Panc1 (cell line): ENCODE measurements at regions not wholly inside any gene's neighbourhood (a gene's known extent, or its start where the extent isn't known, plus 50 kb on each side); places are given as distances from the start of the nearest gene placed in this dataset.

Experiments
- ATAC-seq: fragments of 200-7000 bp; cut with Tn5 transposase; 2 replicates; pipeline ENCODE4 v1.9.1; 2020; ENCODE audit warnings: mild to moderate bottlenecking, moderate library complexity
- BruUV-seq: library from RNA; stranded (reverse); fragments of 400-500 nt; replicated peaks from 2 replicates; lab custom pipeline; 2021; lab: Mats Ljungman, UMichigan
- CTCF ChIA-PET: fragments of 300-600 bp; sonication (Branson Sonifier 250); formaldehyde crosslinking; loops from one replicate; lab custom pipeline; 2022; ENCODE audit warnings: antibody characterized with exemption; lab: Charles Lee
- POLR2A ChIA-PET: fragments of 300-600 bp; sonication (Branson Sonifier 250); formaldehyde crosslinking; loops from one replicate; lab custom pipeline; 2022; ENCODE audit warnings: antibody characterized with exemption; lab: Charles Lee
- DNase-seq: peaks from one replicate; pipeline ENCODE4 v3.0.0-alpha.2; 2010; ENCODE audit warnings: low read depth, low spot score
- H3K27ac ChIP-seq: 2 replicates; pipeline ENCODE4 v1.5.1; 2011; ENCODE audit warnings: mild to moderate bottlenecking, low read length, inconsistent platforms
- H3K27me3 ChIP-seq: fragments of 200-500 bp; sonication (Bioruptor generic); 2 replicates; pipeline ENCODE4 v1.6.0; 2014; ENCODE audit warnings: low read length, inconsistent platforms; ENCODE audit not compliant: control insufficient read depth, insufficient read depth
- H3K36me3 ChIP-seq: fragments of 200-500 bp; sonication (Bioruptor generic); 2 replicates; pipeline ENCODE4 v1.5.1; 2014; ENCODE audit warnings: inconsistent platforms, mild to moderate bottlenecking, low read length, moderate library complexity; ENCODE audit not compliant: control insufficient read depth, insufficient read depth
- H3K4me1 ChIP-seq: 2 replicates; pipeline ENCODE4 v1.5.1; 2011; ENCODE audit warnings: inconsistent platforms, mild to moderate bottlenecking, low read length, moderate library complexity; ENCODE audit not compliant: control insufficient read depth, insufficient read depth
- H3K4me3 ChIP-seq, 2 experiments: 2 replicates each; pipeline ENCODE4 v1.5.1; 2011 to 2012; ENCODE audit warnings: low read depth in 2 of 2, low read length in 2 of 2, mild to moderate bottlenecking in 2 of 2, inconsistent platforms in 1 of 2, moderate library complexity in 1 of 2
- H3K9me3 ChIP-seq: fragments of 200-500 bp; sonication (Bioruptor generic); 2 replicates; pipeline ENCODE4 v1.5.1; 2014; ENCODE audit warnings: low read depth, mild to moderate bottlenecking, inconsistent platforms, low read length, moderate library complexity; ENCODE audit not compliant: control insufficient read depth, insufficient read depth
- POLR2AphosphoS5 ChIP-seq: IDR thresholded peaks from 2 replicates; pipeline ENCODE4 v1.6.1; 2012; ENCODE audit warnings: mild to moderate bottlenecking, low read depth, low read length, moderate library complexity
- SIN3A ChIP-seq: IDR thresholded peaks from 2 replicates; pipeline ENCODE4 v1.6.1; 2012; ENCODE audit warnings: low read depth, mild to moderate bottlenecking, low read length, moderate library complexity, borderline replicate concordance; ENCODE audit not compliant: insufficient read depth
- TCF7L2 ChIP-seq: IDR thresholded peaks from 2 replicates; pipeline ENCODE4 v1.6.1; 2011; ENCODE audit warnings: mild to moderate bottlenecking, low read depth, low read length, inconsistent platforms
- in situ Hi-C: cut with HindIII; loops from 2 replicates; pipeline ENCODE4 v1.10.0; 2016; ENCODE audit warnings: low sequenced_read_pairs, low pct_unique_long_range_greater_than_20kb
- intact Hi-C: fragments of 100-400 bp; cut with micrococcal nuclease; formaldehyde crosslinking; loops from one replicate; pipeline ENCODE4 v1.10.0; 2022; ENCODE audit not compliant: unreplicated experiment
- TF ChIP-seq, protein P1 (sequence below), 2 experiments: IDR thresholded peaks; 2 replicates each; pipeline ENCODE4 v1.6.1; 2011 to 2012; ENCODE audit warnings: low read depth in 2 of 2, control low read depth in 1 of 2, low read length in 1 of 2, mild to moderate bottlenecking in 1 of 2, moderate library complexity in 1 of 2; ENCODE audit not compliant: insufficient read depth in 1 of 2
- TF ChIP-seq, protein P2 (sequence below): fragments of 450-650 bp; IDR thresholded peaks from 2 replicates; pipeline ENCODE4 v1.5.1; 2017; ENCODE audit warnings: mild to moderate bottlenecking

DNA sequence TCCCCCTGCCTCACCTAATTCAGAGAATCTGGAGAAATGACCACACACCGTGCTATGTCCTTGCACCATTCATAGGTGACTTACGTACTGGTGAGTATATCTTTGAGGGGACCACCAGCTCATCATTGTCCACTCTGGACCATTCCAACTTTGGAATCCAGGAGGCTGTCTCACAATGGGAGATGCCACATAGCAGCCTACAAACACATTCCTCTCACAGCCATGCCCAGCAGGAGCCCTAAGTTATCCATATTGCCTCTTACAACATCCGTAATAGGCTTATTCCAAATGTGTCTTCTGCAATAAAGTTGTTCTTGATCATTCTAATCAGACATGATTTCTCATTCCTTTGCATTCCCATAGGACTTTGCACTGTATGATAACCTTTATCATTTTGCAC, 436.7 kb downstream of the EFNB2 start:
- CTCF ChIA-PET, result no interaction called here
- Histone ChIP-seq H3K27me3 (no peaks in the 10 kb centered on the region), H3K4me1 (peaks cover 10% of the 10 kb centered on the region; the same call in 1 of the 2 replicates), H3K36me3 (no peaks in the 10 kb centered on the region), H3K4me3 (no peak overlapping the region), H3K9me3 (no peaks in the 10 kb centered on the region), H3K27ac (no peak overlapping the region)
- BruUV-seq, result no TSS peak
- in situ Hi-C loops (no loop called here), intact Hi-C loops (no loop called here)
- no peak for ATAC-seq
- no peak for TF ChIP-seq POLR2AphosphoS5
- TF ChIP-seq, protein P1, sequence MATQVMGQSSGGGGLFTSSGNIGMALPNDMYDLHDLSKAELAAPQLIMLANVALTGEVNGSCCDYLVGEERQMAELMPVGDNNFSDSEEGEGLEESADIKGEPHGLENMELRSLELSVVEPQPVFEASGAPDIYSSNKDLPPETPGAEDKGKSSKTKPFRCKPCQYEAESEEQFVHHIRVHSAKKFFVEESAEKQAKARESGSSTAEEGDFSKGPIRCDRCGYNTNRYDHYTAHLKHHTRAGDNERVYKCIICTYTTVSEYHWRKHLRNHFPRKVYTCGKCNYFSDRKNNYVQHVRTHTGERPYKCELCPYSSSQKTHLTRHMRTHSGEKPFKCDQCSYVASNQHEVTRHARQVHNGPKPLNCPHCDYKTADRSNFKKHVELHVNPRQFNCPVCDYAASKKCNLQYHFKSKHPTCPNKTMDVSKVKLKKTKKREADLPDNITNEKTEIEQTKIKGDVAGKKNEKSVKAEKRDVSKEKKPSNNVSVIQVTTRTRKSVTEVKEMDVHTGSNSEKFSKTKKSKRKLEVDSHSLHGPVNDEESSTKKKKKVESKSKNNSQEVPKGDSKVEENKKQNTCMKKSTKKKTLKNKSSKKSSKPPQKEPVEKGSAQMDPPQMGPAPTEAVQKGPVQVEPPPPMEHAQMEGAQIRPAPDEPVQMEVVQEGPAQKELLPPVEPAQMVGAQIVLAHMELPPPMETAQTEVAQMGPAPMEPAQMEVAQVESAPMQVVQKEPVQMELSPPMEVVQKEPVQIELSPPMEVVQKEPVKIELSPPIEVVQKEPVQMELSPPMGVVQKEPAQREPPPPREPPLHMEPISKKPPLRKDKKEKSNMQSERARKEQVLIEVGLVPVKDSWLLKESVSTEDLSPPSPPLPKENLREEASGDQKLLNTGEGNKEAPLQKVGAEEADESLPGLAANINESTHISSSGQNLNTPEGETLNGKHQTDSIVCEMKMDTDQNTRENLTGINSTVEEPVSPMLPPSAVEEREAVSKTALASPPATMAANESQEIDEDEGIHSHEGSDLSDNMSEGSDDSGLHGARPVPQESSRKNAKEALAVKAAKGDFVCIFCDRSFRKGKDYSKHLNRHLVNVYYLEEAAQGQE (IDR thresholded peaks at IDR 0.05; ENCODE audit: insufficient read depth in 1 of 2, low read depth in 2 of 2, low read length in 1 of 2), result no peak
- POLR2A ChIA-PET, result no interaction called here
- DNase-seq, result no peak

DNA sequence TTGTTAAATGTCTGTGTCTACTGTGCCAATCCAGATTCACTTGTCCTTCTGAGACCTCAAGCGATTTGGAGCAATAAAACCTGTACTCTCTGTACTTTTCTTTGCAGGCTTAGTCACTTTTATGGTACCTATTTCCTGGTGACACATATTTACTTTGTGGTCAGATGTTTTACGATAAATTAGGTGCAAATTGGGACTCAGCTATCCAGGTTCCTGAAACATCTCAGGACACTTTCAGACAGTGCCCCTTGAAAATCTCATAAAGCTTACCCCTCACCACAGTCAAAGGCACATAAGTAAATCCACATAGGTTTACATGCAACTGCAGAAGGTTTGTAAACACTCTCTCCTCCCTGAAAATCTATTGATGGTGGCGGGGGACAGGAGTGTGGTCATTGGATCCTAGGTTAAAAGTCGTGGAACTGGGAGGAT, 438.8 kb downstream of the EFNB2 start:
- Histone ChIP-seq H3K4me1 (peaks cover 10% of the 10 kb centered on the region; the same call in 1 of the 2 replicates), H3K27me3 (no peaks in the 10 kb centered on the region), H3K27ac (no peak overlapping the region), H3K4me3 (no peak overlapping the region), H3K9me3 (no peaks in the 10 kb centered on the region), H3K36me3 (no peaks in the 10 kb centered on the region)
- TF ChIP-seq TCF7L2 (peak; percentile 80), SIN3A (no peak)
- ChIA-PET CTCF (no interaction called here), POLR2A (no interaction called here)
- peak; percentile 93 for ATAC-seq
- no peak for DNase-seq
- no TSS peak for BruUV-seq
- in situ Hi-C loops (no loop called here), intact Hi-C loops (no loop called here)

DNA sequence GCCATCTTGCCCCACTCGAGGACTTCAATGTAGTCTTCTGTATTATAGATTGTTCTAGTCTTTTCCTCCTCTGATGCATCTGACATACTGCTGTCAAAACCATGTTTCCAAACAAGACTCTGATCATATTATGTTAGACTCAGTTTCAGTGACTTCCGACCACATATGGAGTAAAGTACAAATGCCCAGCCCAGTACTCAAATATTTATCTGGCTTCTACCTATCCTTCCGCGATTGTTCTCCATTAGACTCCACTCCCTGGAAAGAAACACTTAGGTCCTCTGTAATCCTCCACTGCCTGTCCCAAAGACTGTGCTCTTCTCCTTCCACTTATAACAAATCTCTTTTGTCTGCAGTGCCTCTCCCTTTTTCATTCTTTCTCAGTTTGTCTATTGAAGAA, 439.5 kb downstream of the EFNB2 start:
- POLR2A ChIA-PET, result no interaction called here
- in situ Hi-C loops (no loop called here), intact Hi-C loops (no loop called here)
- no peaks in the 10 kb centered on the region for H3K36me3 ChIP-seq
- CTCF ChIA-PET, result no interaction called here
- BruUV-seq, result no TSS peak
- H3K27ac ChIP-seq, result no peak overlapping the region
- TF ChIP-seq TCF7L2 (no peak), POLR2AphosphoS5 (no peak), SIN3A (no peak)
- TF ChIP-seq, protein P2, sequence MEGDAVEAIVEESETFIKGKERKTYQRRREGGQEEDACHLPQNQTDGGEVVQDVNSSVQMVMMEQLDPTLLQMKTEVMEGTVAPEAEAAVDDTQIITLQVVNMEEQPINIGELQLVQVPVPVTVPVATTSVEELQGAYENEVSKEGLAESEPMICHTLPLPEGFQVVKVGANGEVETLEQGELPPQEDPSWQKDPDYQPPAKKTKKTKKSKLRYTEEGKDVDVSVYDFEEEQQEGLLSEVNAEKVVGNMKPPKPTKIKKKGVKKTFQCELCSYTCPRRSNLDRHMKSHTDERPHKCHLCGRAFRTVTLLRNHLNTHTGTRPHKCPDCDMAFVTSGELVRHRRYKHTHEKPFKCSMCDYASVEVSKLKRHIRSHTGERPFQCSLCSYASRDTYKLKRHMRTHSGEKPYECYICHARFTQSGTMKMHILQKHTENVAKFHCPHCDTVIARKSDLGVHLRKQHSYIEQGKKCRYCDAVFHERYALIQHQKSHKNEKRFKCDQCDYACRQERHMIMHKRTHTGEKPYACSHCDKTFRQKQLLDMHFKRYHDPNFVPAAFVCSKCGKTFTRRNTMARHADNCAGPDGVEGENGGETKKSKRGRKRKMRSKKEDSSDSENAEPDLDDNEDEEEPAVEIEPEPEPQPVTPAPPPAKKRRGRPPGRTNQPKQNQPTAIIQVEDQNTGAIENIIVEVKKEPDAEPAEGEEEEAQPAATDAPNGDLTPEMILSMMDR, result no peak
- TF ChIP-seq, protein P1 (IDR thresholded peaks at IDR 0.05; ENCODE audit: insufficient read depth in 1 of 2, low read depth in 2 of 2, low read length in 1 of 2), result no peak
- no peaks in the 10 kb centered on the region for H3K27me3 ChIP-seq
- DNase-seq (no peak), ATAC-seq (no peak)
- H3K4me1 ChIP-seq, result peaks cover 10% of the 10 kb centered on the region; the same call in 1 of the 2 replicates
- no peaks in the 10 kb centered on the region for H3K9me3 ChIP-seq
- H3K4me3 ChIP-seq, result no peak overlapping the region
